Astrocyte (in vitro differentiated cells and primary cell): ENCODE measurements at regions not wholly inside any gene's neighbourhood (a gene's known extent, or its start where the extent isn't known, plus 50 kb on each side); places are given as distances from the start of the nearest gene placed in this dataset.
"Not testable (repeated sequence)": the region's sequence is repeated elsewhere in the genome, so short reads cannot be mapped to it uniquely, and the experiment has no call there.

Experiments
- DNase-seq: peaks from one replicate; pipeline ENCODE4 v3.0.0-alpha.2; 2010; ENCODE audit warnings: low read depth
- FAIRE-seq: peaks from 2 replicates; lab custom pipeline; 2011; peaks lifted over from hg19 to GRCh38; lab: Jason Lieb, UNC
- H2AFZ ChIP-seq: 2 replicates; pipeline ENCODE4 v1.6.0; 2012; ENCODE audit warnings: low read depth, low read length, inconsistent platforms
- H3K27ac ChIP-seq: 2 replicates; pipeline ENCODE4 v1.5.1; 2011; ENCODE audit warnings: low read depth, low read length, inconsistent platforms
- H3K27me3 ChIP-seq: 2 replicates; pipeline ENCODE4 v1.6.0; 2011; ENCODE audit warnings: low read length, inconsistent platforms; ENCODE audit not compliant: insufficient read depth
- H3K36me3 ChIP-seq: 2 replicates; pipeline ENCODE4 v1.5.1; 2011; ENCODE audit warnings: low read length, inconsistent platforms; ENCODE audit not compliant: insufficient read depth
- H3K4me1 ChIP-seq: 2 replicates; pipeline ENCODE4 v1.5.1; 2011; ENCODE audit warnings: low read length, inconsistent platforms; ENCODE audit not compliant: insufficient read depth
- H3K4me2 ChIP-seq: 2 replicates; pipeline ENCODE4 v1.6.0; 2012; ENCODE audit warnings: low read length, inconsistent platforms
- H3K4me3 ChIP-seq: 2 replicates; pipeline ENCODE4 v1.5.1; 2011; ENCODE audit warnings: low read depth, mild to moderate bottlenecking, low read length, inconsistent platforms; ENCODE audit not compliant: insufficient read depth
- H3K79me2 ChIP-seq: 2 replicates; pipeline ENCODE4 v1.6.0; 2012; ENCODE audit warnings: mild to moderate bottlenecking, low read length, inconsistent platforms; ENCODE audit not compliant: insufficient read depth
- H3K9ac ChIP-seq: 2 replicates; pipeline ENCODE4 v1.6.0; 2012; ENCODE audit warnings: mild to moderate bottlenecking, low read length, inconsistent platforms
- H3K9me3 ChIP-seq: 2 replicates; pipeline ENCODE4 v1.5.1; 2012; ENCODE audit warnings: low read depth, mild to moderate bottlenecking, low read length, inconsistent platforms; ENCODE audit not compliant: insufficient read depth
- H4K20me1 ChIP-seq: 2 replicates; pipeline ENCODE4 v1.6.0; 2012; ENCODE audit warnings: low read length, inconsistent platforms; ENCODE audit not compliant: insufficient read depth
- H3K27ac Mint-ChIP-seq: one replicate; pipeline ENCODE4 v1.8.0; 2021; ENCODE audit warnings: mild to moderate bottlenecking, mixed read lengths; ENCODE audit not compliant: unreplicated experiment
- H3K27me3 Mint-ChIP-seq: one replicate; pipeline ENCODE4 v1.8.0; 2021; ENCODE audit warnings: low read depth, mixed read lengths; ENCODE audit not compliant: unreplicated experiment
- H3K36me3 Mint-ChIP-seq: one replicate; pipeline ENCODE4 v1.8.0; 2021; ENCODE audit warnings: low read depth, mixed read lengths; ENCODE audit not compliant: unreplicated experiment
- H3K4me1 Mint-ChIP-seq: one replicate; pipeline ENCODE4 v1.8.0; 2021; ENCODE audit warnings: low read depth, mixed read lengths; ENCODE audit not compliant: unreplicated experiment
- H3K4me3 Mint-ChIP-seq: one replicate; pipeline ENCODE4 v1.8.0; 2021; ENCODE audit warnings: mild to moderate bottlenecking, moderate library complexity, mixed read lengths; ENCODE audit not compliant: unreplicated experiment
- H3K9me3 Mint-ChIP-seq: one replicate; pipeline ENCODE4 v1.8.0; 2021; ENCODE audit warnings: mild to moderate bottlenecking, mixed read lengths; ENCODE audit not compliant: unreplicated experiment
- EZH2 ChIP-seq: IDR thresholded peaks from 2 replicates; pipeline ENCODE4 v1.6.1; 2012; ENCODE audit warnings: mild to moderate bottlenecking, low read length, inconsistent platforms; ENCODE audit not compliant: insufficient read depth
- TF ChIP-seq, protein P1 (sequence below): IDR thresholded peaks from 2 replicates; pipeline ENCODE4 v1.5.1; 2011; ENCODE audit warnings: low read depth, mild to moderate bottlenecking, inconsistent platforms, low read length, moderate library complexity; ENCODE audit not compliant: insufficient read depth

DNA sequence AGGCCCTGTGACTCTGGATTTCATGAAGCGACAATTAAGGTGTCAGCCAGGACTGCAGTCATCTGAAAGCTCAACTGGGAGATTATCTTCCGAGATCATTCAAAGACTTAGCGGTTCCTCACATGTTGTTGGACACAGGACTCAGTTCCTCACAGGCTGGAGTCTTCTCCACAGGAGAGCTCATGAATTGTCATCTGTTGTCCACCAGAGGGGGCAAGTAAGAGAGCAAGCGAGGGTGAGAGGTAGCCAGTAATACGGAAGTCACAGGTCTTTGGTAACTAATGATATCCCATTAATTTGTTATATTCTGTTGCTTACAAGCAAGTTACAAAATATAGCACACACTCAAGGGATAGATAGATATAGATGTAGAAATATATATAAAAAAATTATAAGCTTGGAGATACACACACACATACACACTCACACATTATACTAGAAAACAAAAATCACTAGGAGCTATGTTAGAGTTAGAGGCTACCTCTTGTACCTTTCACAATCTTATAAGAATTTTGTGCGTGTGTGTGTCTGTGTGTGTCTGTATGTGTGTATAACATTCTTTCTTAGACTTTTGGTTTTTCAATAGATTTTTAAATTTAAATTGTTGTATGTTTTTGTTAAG lies 1695.3 kb downstream of the BRINP3 start:
- Mint-ChIP-seq H3K27me3 (no peaks in the 10 kb centered on the region), H3K27ac (no peak overlapping the region), H3K4me3 (no peak overlapping the region), H3K9me3 (no peaks in the 10 kb centered on the region), H3K4me1 (no peaks in the 10 kb centered on the region), H3K36me3 (no peaks in the 10 kb centered on the region)
- no peak for FAIRE-seq
- Histone ChIP-seq H3K4me3 (no peak overlapping the region), H3K9me3 (no peaks in the 10 kb centered on the region), H2AFZ (peak overlapping the region; percentile 46), H3K4me1 (no peaks in the 10 kb centered on the region), H4K20me1 (no peaks in the 10 kb centered on the region), H3K36me3 (no peaks in the 10 kb centered on the region), H3K27ac (no peak overlapping the region), H3K27me3 (no peaks in the 10 kb centered on the region), H3K4me2 (no peak overlapping the region), H3K79me2 (no peaks in the 10 kb centered on the region), H3K9ac (no peak overlapping the region)
- peak; percentile 37 for DNase-seq
- TF ChIP-seq EZH2: no peak
- TF ChIP-seq, protein P1, sequence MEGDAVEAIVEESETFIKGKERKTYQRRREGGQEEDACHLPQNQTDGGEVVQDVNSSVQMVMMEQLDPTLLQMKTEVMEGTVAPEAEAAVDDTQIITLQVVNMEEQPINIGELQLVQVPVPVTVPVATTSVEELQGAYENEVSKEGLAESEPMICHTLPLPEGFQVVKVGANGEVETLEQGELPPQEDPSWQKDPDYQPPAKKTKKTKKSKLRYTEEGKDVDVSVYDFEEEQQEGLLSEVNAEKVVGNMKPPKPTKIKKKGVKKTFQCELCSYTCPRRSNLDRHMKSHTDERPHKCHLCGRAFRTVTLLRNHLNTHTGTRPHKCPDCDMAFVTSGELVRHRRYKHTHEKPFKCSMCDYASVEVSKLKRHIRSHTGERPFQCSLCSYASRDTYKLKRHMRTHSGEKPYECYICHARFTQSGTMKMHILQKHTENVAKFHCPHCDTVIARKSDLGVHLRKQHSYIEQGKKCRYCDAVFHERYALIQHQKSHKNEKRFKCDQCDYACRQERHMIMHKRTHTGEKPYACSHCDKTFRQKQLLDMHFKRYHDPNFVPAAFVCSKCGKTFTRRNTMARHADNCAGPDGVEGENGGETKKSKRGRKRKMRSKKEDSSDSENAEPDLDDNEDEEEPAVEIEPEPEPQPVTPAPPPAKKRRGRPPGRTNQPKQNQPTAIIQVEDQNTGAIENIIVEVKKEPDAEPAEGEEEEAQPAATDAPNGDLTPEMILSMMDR: peak; percentile 58

- H3K27me3 Mint-ChIP-seq: no peaks in the 10 kb centered on the region
- peaks cover 3% of the 10 kb centered on the region for H3K9me3 Mint-ChIP-seq
- no peak for TF ChIP-seq EZH2
- TF ChIP-seq, protein P1: no peak
- H3K27me3 ChIP-seq: no peaks in the 10 kb centered on the region
- no peaks in the 10 kb centered on the region for H3K79me2 ChIP-seq
- H3K27ac ChIP-seq: no peak overlapping the region
- H3K4me1 ChIP-seq: no peaks in the 10 kb centered on the region
- H3K9ac ChIP-seq: no peak overlapping the region
- no peak overlapping the region for H2AFZ ChIP-seq
- H3K27ac Mint-ChIP-seq: no peak overlapping the region
- FAIRE-seq (no peak), DNase-seq (no peak)
- no peaks in the 10 kb centered on the region for H3K36me3 ChIP-seq
- H3K4me1 Mint-ChIP-seq: no peaks in the 10 kb centered on the region
- no peaks in the 10 kb centered on the region for H3K36me3 Mint-ChIP-seq
- H3K4me3 ChIP-seq: no peak overlapping the region
- H3K4me2 ChIP-seq: no peak overlapping the region
- no peak overlapping the region for H3K4me3 Mint-ChIP-seq
- H4K20me1 ChIP-seq: no peaks in the 10 kb centered on the region
- no peaks in the 10 kb centered on the region for H3K9me3 ChIP-seq
Observed at GRCh38 chr1:188794969-188795368, 1682.7 kb downstream of the BRINP3 start.

DNA sequence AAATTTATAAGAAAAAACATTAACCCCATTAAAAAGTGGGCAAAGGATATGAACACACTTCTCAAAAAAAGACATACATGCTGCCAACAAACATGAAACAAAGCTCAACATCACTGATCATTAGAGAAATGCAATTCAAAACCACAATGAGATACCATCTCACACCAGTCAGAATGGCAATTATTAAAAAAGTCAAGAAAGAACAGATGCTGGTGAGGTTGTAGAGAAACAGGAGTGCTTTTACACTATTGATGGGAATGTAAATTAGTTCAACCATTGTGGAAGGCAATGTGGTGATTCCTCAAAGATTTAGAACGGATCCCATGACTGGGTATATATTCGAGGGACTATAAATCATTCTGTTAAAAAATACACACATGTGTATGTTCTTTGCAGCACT lies 1665.5 kb downstream of the BRINP3 start:
- H3K4me1 ChIP-seq, H3K27me3 ChIP-seq, H3K4me3 Mint-ChIP-seq, H2AFZ ChIP-seq, H3K27ac ChIP-seq, H3K4me1 Mint-ChIP-seq, H3K79me2 ChIP-seq, DNase-seq, H3K27ac Mint-ChIP-seq, H3K9ac ChIP-seq, FAIRE-seq, H3K4me3 ChIP-seq, H3K4me2 ChIP-seq, H3K9me3 ChIP-seq, H3K27me3 Mint-ChIP-seq, H3K36me3 Mint-ChIP-seq, H3K36me3 ChIP-seq, H4K20me1 ChIP-seq: not testable (repeated sequence)
- H3K9me3 Mint-ChIP-seq: peaks cover 14% of the 10 kb centered on the region

GRCh38 chr1:188812836-188813573 lies 1664.7 kb downstream of the BRINP3 start:
- H3K27ac ChIP-seq, H3K27me3 Mint-ChIP-seq, H3K4me1 ChIP-seq, H2AFZ ChIP-seq, H4K20me1 ChIP-seq, H3K4me3 ChIP-seq, H3K4me2 ChIP-seq, H3K36me3 Mint-ChIP-seq, H3K4me3 Mint-ChIP-seq, H3K27ac Mint-ChIP-seq, H3K9ac ChIP-seq, H3K4me1 Mint-ChIP-seq, H3K79me2 ChIP-seq, FAIRE-seq, H3K9me3 ChIP-seq, H3K36me3 ChIP-seq, DNase-seq, H3K27me3 ChIP-seq: not testable (repeated sequence)
- peaks cover 14% of the 10 kb centered on the region for H3K9me3 Mint-ChIP-seq
